NB4 (cell line): ENCODE measurements at regions not wholly inside any gene's neighbourhood (a gene's known extent, or its start where the extent isn't known, plus 50 kb on each side); places are given as distances from the start of the nearest gene placed in this dataset.

Experiments used
- DNase-seq: peaks from one replicate; pipeline ENCODE4 v3.0.0; 2010; ENCODE audit warnings: low read depth
- H3K4me3 ChIP-seq: one replicate; pipeline ENCODE4 v1.5.1; 2011; ENCODE audit warnings: mild to moderate bottlenecking, low read depth, low read length, moderate library complexity
- MYC ChIP-seq: IDR thresholded peaks from 2 replicates; pipeline ENCODE4 v1.6.1; 2011; ENCODE audit warnings: low read depth, low read length
- POLR2A ChIP-seq: IDR thresholded peaks from 2 replicates; pipeline ENCODE4 v1.6.1; 2011; ENCODE audit warnings: mild to moderate bottlenecking; ENCODE audit not compliant: insufficient read length; ENCODE audit errors: extremely low read depth
- TF ChIP-seq, protein P1 (sequence below): IDR thresholded peaks from 2 replicates; pipeline ENCODE4 v1.6.1; 2011; ENCODE audit warnings: low read depth, low read length
- TF ChIP-seq, protein P2 (sequence below): IDR thresholded peaks from one replicate; pipeline ENCODE4 v1.5.1; 2012; ENCODE audit warnings: low read depth, low read length

DNA sequence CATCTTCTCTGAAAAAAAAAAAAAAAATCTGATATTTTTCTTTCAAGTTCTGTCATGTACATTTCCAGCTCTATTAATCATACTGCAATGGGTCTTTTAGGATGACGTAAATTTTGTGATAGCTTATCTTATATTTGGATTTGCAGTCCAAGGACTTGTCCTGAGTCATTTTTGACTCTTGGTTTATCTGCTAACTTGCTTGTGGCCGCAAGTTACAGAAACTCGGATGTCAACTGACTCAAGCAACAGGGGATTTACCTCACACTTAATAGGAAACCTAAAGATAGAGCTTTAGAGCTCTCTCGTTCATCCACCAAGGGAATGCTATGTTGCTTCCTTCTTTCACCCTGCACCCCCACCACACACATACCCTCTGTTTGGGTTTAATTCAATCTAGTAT lies 1433.8 kb upstream of the TENM3 start:
- TF ChIP-seq, protein P1, sequence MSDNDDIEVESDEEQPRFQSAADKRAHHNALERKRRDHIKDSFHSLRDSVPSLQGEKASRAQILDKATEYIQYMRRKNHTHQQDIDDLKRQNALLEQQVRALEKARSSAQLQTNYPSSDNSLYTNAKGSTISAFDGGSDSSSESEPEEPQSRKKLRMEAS = no peak
- H3K4me3 ChIP-seq = no peak overlapping the region
- DNase-seq = no peak

DNA sequence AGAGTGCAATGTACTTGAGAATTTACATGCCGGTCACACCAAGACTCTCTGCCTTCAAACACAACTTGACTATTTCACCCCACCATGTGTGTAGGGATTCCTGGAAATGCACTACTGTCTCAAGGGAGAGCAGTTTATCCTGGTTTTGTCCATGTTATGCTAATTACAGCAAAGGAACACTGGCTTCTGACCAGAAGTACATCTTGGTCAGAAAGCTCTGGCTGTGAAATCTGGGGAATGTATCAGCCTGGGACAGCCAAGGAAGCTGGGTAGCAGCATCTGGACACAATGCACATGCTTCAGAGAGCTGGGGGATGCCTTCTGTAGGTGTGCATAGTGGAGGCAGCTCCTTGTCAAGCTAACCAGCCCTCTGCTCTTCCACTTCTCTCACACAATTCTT lies 1432.6 kb upstream of the TENM3 start:
- no peak overlapping the region for H3K4me3 ChIP-seq
- no peak for DNase-seq
- TF ChIP-seq, protein P1 = no peak
- TF ChIP-seq MYC (no peak), POLR2A (no peak)
- TF ChIP-seq, protein P2, sequence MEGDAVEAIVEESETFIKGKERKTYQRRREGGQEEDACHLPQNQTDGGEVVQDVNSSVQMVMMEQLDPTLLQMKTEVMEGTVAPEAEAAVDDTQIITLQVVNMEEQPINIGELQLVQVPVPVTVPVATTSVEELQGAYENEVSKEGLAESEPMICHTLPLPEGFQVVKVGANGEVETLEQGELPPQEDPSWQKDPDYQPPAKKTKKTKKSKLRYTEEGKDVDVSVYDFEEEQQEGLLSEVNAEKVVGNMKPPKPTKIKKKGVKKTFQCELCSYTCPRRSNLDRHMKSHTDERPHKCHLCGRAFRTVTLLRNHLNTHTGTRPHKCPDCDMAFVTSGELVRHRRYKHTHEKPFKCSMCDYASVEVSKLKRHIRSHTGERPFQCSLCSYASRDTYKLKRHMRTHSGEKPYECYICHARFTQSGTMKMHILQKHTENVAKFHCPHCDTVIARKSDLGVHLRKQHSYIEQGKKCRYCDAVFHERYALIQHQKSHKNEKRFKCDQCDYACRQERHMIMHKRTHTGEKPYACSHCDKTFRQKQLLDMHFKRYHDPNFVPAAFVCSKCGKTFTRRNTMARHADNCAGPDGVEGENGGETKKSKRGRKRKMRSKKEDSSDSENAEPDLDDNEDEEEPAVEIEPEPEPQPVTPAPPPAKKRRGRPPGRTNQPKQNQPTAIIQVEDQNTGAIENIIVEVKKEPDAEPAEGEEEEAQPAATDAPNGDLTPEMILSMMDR = no peak

DNA sequence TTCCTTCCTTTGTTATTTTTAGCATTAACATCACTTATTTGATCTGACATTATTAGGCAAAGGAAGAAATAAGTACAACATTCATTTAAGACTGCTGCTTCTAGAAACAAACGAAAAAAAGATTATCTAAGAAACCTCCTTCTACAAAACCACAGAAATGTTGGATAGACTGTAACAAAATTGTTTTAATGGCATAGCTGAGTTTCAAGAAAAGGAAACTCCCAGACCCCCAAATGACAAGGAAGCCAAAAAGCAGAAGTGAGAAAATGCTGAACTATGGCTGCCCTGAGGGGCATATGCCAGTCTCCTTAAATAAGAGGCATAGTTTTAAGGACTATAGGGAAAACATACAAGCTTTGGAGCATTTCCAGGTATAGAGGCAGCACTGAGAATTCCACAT lies 1431.6 kb upstream of the TENM3 start:
- DNase-seq = peak; percentile 6
- TF ChIP-seq POLR2A = no peak
- TF ChIP-seq MYC = no peak
- TF ChIP-seq, protein P2 = no peak
- TF ChIP-seq, protein P1 = no peak
- no peak overlapping the region for H3K4me3 ChIP-seq

DNA sequence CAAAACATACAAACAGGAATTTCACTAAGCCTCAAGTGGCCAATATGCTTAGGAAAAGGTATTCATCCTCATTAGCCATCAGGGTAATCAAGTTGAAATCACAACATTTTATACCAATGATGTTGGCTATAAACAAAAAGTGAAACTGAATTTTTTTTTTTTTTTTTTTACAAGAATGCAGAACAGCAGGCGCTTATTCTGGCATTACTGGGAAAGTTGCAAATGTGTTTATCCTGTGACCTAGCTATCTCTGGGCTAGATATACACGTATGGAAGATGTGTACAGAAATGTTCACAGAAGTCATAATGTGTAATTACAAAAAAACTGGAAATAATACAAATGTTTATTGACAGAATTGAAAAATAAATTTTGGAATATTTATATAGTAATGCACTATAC lies 1430.4 kb upstream of the TENM3 start:
- TF ChIP-seq, protein P2 = no peak
- TF ChIP-seq POLR2A (no peak), MYC (no peak)
- TF ChIP-seq, protein P1 = no peak
- no peak overlapping the region for H3K4me3 ChIP-seq
- DNase-seq = no peak

DNA sequence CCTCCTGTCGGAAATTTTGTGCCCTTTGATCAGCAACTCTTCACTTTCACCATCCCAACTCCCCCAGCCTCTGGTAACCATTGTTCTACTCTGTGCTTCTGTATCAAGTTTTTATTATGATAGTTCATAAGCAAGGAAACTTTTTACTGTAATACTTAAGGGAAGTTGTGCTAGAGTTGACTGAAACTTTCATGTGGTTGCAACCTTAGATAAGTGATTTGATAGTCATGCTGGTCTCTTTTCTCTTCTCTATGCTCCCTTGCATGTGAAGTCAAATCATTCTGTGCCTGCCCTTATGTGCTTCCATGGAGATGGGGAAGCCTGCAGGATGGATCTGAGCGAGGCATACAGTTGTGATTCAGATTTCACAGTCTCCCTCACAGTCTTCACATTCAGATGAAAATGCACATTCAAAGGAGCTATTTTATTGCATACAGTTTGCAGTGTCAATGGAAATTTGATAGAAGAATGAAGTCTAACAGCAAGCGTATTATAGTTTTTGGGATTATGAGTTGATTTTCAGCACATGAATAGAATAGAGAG lies 1428.3 kb upstream of the TENM3 start:
- TF ChIP-seq, protein P1 = no peak
- TF ChIP-seq POLR2A = no peak
- TF ChIP-seq, protein P2 = no peak
- TF ChIP-seq MYC = no peak
- H3K4me3 ChIP-seq = no peak overlapping the region
- DNase-seq = no peak

DNA sequence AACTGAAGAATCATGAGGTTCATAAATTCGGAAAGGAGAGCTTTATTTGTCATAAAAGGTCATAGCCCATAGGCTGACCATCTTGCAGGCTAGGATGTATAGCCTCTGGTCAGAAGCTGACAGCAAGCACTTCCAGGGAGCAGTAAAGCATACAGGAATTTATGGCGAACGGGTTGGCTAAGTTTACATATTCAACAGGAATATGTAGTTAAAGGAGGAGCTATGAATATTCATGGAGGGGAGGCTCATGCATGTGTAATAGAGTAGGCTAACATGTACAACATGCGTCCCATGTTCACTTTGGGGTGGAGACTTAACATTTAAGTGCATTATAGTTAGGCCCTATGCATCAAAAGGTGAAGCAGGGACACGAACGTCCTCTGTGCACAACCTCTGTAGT lies 1425.7 kb upstream of the TENM3 start:
- TF ChIP-seq, protein P2 = no peak
- TF ChIP-seq POLR2A (no peak), MYC (no peak)
- TF ChIP-seq, protein P1 = no peak
- DNase-seq = no peak

More for the DNA sequence above, 1425.7 kb upstream of the TENM3 start:
- no peak overlapping the region for H3K4me3 ChIP-seq
